Psoas muscle (tissue), 7 donors: ENCODE measurements at regions not wholly inside any gene's neighbourhood (a gene's known extent, or its start where the extent isn't known, plus 50 kb on each side); places are given as distances from the start of the nearest gene placed in this dataset.

ENCODE experiments used
- ATAC-seq, 4 donors: fragments of 200-7000 bp; cut with Tn5 transposase; one replicate each; pipeline ENCODE4 v1.9.1; 2020; ENCODE audit warnings: moderate library complexity in 3 of 4, mild to moderate bottlenecking in 2 of 4
- DNase-seq, 2 donors: peaks; one replicate each; pipeline ENCODE4 v3.0.0-alpha.2; 2020
- H3K27ac ChIP-seq: fragments of 200-600 bp; one replicate; pipeline ENCODE4 v1.8.0; 2022
- H3K27me3 ChIP-seq, 3 donors: fragments of 200-600 bp in 1 of 3; one replicate each; pipeline versions ENCODE4 v1.6.1 to v1.8.0; 2013 to 2022; ENCODE audit warnings: low read length in 2 of 3, mild to moderate bottlenecking in 2 of 3, moderate library complexity in 1 of 3; ENCODE audit not compliant: insufficient read depth in 3 of 3
- H3K36me3 ChIP-seq, 2 donors: fragments of 200-600 bp in 1 of 2; one replicate each; pipeline versions ENCODE4 v1.6.1 to v1.8.0; 2013 to 2022; ENCODE audit warnings: low read depth in 1 of 2, mild to moderate bottlenecking in 1 of 2, moderate library complexity in 1 of 2; ENCODE audit not compliant: insufficient read depth in 1 of 2
- H3K4me1 ChIP-seq: fragments of 200-600 bp; one replicate; pipeline ENCODE4 v1.8.0; 2022
- H3K4me3 ChIP-seq: fragments of 200-600 bp; one replicate; pipeline ENCODE4 v1.8.0; 2022; ENCODE audit warnings: mild to moderate bottlenecking
- H3K9me3 ChIP-seq: fragments of 200-600 bp; one replicate; pipeline ENCODE4 v1.8.0; 2022
- CTCF ChIP-seq: fragments of 200-600 bp; IDR thresholded peaks from one replicate; pipeline ENCODE4 v1.8.0; 2022; ENCODE audit warnings: antibody characterized with exemption
- WGBS, 3 donors: extraction: QIAGEN DNeasy Blood & Tissue Kit; methylation state at CpG; one replicate each; pipeline versions ENCODE4 v1.1.6 to v1.1.7; 2013; 5-methylcytosine and 5-hydroxymethylcytosine counted together
- intact Hi-C, 2 donors: fragments of 100-400 bp; cut with DNase I; formaldehyde crosslinking; loops; one replicate each; pipeline versions ENCODE4 v1.11.0 to v1.14.2; 2022
- donor health status: healthy with polysubstance abuse.
- donor health status: DM: no; HTN: no; CAD: no; lungs with moderate emphysema.
- donor health status: Bipolar disorder and iron deficiency.
- donor health status: healthy.
- donor health status: DM: yes; HTN: yes; CAD: no.
- donor health status: DM: no; HTN: no; CAD: no.
- donor health status: DM: yes; HTN: yes; CAD: no.

GRCh38 chr10:61592581-61592980 is 70.1 kb upstream of the CABCOCO1 start:
- 59 to 73% (median 65%) methylated on average over 2 of the region's 2 CpGs for WGBS, 3 donors
- no peak overlapping the region for H3K4me3 ChIP-seq
- no peaks in the 10 kb centered on the region for H3K9me3 ChIP-seq
- no peaks in the 10 kb centered on the region for H3K36me3 ChIP-seq
- no peaks in the 10 kb centered on the region for H3K27me3 ChIP-seq
- TF ChIP-seq CTCF, result no peak
- no peaks in the 10 kb centered on the region for H3K4me1 ChIP-seq
- no peak for ATAC-seq
- intact Hi-C loops, result no loop called here
- no peak for DNase-seq
- no peak overlapping the region for H3K27ac ChIP-seq

GRCh38 chr10:61589547-61590243 is 73.0 kb upstream of the CABCOCO1 start:
- TF ChIP-seq CTCF, result no peak
- no peaks in the 10 kb centered on the region for H3K27me3 ChIP-seq
- H3K9me3 ChIP-seq, result no peaks in the 10 kb centered on the region
- ATAC-seq, result no peak
- no peak overlapping the region for H3K27ac ChIP-seq
- intact Hi-C loops, result no loop called here
- WGBS, 3 donors, result 74 to 79% (median 78%) methylated on average over 5 of the region's 5 CpGs
- H3K36me3 ChIP-seq, result no peaks in the 10 kb centered on the region
- H3K4me1 ChIP-seq, result no peaks in the 10 kb centered on the region
- H3K4me3 ChIP-seq, result no peak overlapping the region
- no peak for DNase-seq

GRCh38 chr10:61588770-61589211 is 73.9 kb upstream of the CABCOCO1 start:
- DNase-seq (no peak), ATAC-seq (no peak)
- Histone ChIP-seq H3K27me3 (no peaks in the 10 kb centered on the region), H3K9me3 (no peaks in the 10 kb centered on the region), H3K27ac (no peak overlapping the region), H3K4me1 (no peaks in the 10 kb centered on the region), H3K36me3 (no peaks in the 10 kb centered on the region), H3K4me3 (no peak overlapping the region)
- WGBS, 3 donors, result 51 to 78% (median 60%) methylated on average over 6 of the region's 6 CpGs
- no peak for TF ChIP-seq CTCF
- intact Hi-C loops, result no loop called here

GRCh38 chr10:61586829-61587228 is 75.9 kb upstream of the CABCOCO1 start:
- no peak overlapping the region for H3K4me3 ChIP-seq
- ATAC-seq, result no peak

More at GRCh38 chr10:61586829-61587228, 75.9 kb upstream of the CABCOCO1 start:
- H3K27ac ChIP-seq, result no peak overlapping the region
- H3K36me3 ChIP-seq, result no peaks in the 10 kb centered on the region
- H3K9me3 ChIP-seq, result no peaks in the 10 kb centered on the region
- no peak for DNase-seq
- WGBS, 3 donors, result 40 to 65% (median 57%) methylated on average over 1 of the region's 1 CpG
- intact Hi-C loops, result no loop called here
- H3K4me1 ChIP-seq, result no peaks in the 10 kb centered on the region
- TF ChIP-seq CTCF, result no peak
- H3K27me3 ChIP-seq, result no peaks in the 10 kb centered on the region
